IMR-90 (cell line): ENCODE measurements at regions not wholly inside any gene's neighbourhood (a gene's known extent, or its start where the extent isn't known, plus 50 kb on each side); places are given as distances from the start of the nearest gene placed in this dataset.

ENCODE experiments used
- ATAC-seq: fragments of 200-7000 bp; cut with Tn5 transposase; 2 replicates; pipeline ENCODE4 v1.9.1; 2020; ENCODE audit warnings: low read depth, mild to moderate bottlenecking, moderate library complexity
- BruUV-seq: library from RNA; stranded (reverse); fragments of 400-500 nt; replicated peaks from 2 replicates; lab custom pipeline; 2021; lab: Mats Ljungman, UMichigan
- CTCF ChIA-PET: fragments of 300-600 bp; formaldehyde crosslinking; extraction: SDS; loops from one replicate; lab custom pipeline; 2021; ENCODE audit warnings: antibody characterized with exemption; lab: Yijun Ruan, JAX
- POLR2A ChIA-PET: fragments of 300-600 bp; sonication (Branson Sonifier 250); formaldehyde crosslinking; loops from one replicate; lab custom pipeline; 2022; ENCODE audit warnings: antibody characterized with exemption; ENCODE audit not compliant: unreplicated experiment; lab: Charles Lee
- DNase-seq: peaks from one replicate; pipeline ENCODE4 v3.0.0; 2013
- H2AFZ ChIP-seq: replicated peaks from 2 replicates; pipeline ENCODE3; 2013; ENCODE audit warnings: low read length, mild to moderate bottlenecking; ENCODE audit not compliant: poor library complexity
- H2AK5ac ChIP-seq: 2 replicates; pipeline ENCODE4 v1.6.1; 2013; ENCODE audit warnings: low read depth, low read length, inconsistent platforms
- H2AK9ac ChIP-seq: replicated peaks from 2 replicates; pipeline ENCODE3; 2013; ENCODE audit warnings: mild to moderate bottlenecking, low read depth, low read length, moderate library complexity; ENCODE audit not compliant: poor library complexity
- H2BK120ac ChIP-seq: 2 replicates; pipeline ENCODE4 v1.6.1; 2013; ENCODE audit warnings: low read depth, low read length, inconsistent platforms
- H2BK15ac ChIP-seq: 3 replicates; pipeline ENCODE4 v1.6.1; 2013; ENCODE audit warnings: low read depth, low read length, inconsistent platforms
- H2BK20ac ChIP-seq: 2 replicates; pipeline ENCODE4 v1.6.1; 2013; ENCODE audit warnings: low read depth, mild to moderate bottlenecking, inconsistent platforms, low read length, moderate library complexity
- H2BK5ac ChIP-seq: 2 replicates; pipeline ENCODE4 v1.6.1; 2013; ENCODE audit warnings: mild to moderate bottlenecking, low read depth, low read length, inconsistent platforms; ENCODE audit not compliant: poor library complexity, severe bottlenecking
- H3K14ac ChIP-seq: replicated peaks from 2 replicates; pipeline ENCODE4 v1.6.1; 2013; ENCODE audit warnings: low read depth, low read length, inconsistent platforms
- H3K18ac ChIP-seq: 2 replicates; pipeline ENCODE4 v1.6.1; 2013; ENCODE audit warnings: low read depth, low read length, control low read depth
- H3K23ac ChIP-seq: 2 replicates; pipeline ENCODE4 v1.6.1; 2013; ENCODE audit warnings: low read depth, low read length, inconsistent platforms
- H3K27ac ChIP-seq: 2 replicates; pipeline ENCODE4 v1.5.1; 2013; ENCODE audit warnings: mild to moderate bottlenecking, control low read depth, low read length; ENCODE audit not compliant: insufficient read depth
- H3K27me3 ChIP-seq: 2 replicates; pipeline ENCODE4 v1.6.1; 2013; ENCODE audit warnings: low read length; ENCODE audit not compliant: control insufficient read depth, insufficient read depth
- H3K36me3 ChIP-seq: 2 replicates; pipeline ENCODE4 v1.6.1; 2013; ENCODE audit warnings: low read length, mixed read lengths; ENCODE audit not compliant: control insufficient read depth, insufficient read depth
- H3K4ac ChIP-seq: 2 replicates; pipeline ENCODE4 v1.6.1; 2013; ENCODE audit warnings: low read depth, low read length, inconsistent platforms
- H3K4me1 ChIP-seq: 2 replicates; pipeline ENCODE4 v1.6.1; 2013; ENCODE audit warnings: low read length, mixed read lengths; ENCODE audit not compliant: control insufficient read depth, insufficient read depth
- H3K4me2 ChIP-seq: 2 replicates; pipeline ENCODE4 v1.6.1; 2013; ENCODE audit warnings: low read depth, mild to moderate bottlenecking, control low read depth, low read length, moderate library complexity
- H3K4me3 ChIP-seq: 2 replicates; pipeline ENCODE4 v1.5.1; 2013; ENCODE audit warnings: low read depth, mild to moderate bottlenecking, control low read depth, low read length, moderate library complexity; ENCODE audit not compliant: insufficient read depth
- H3K56ac ChIP-seq: 2 replicates; pipeline ENCODE4 v1.6.1; 2013; ENCODE audit warnings: low read length, inconsistent platforms; ENCODE audit not compliant: insufficient read depth; ENCODE audit errors: extremely low read depth
- H3K79me1 ChIP-seq, 2 experiments: 2 replicates each; pipeline ENCODE4 v1.6.1; 2013; ENCODE audit warnings: low read length in 2 of 2, inconsistent platforms in 1 of 2, low read depth in 1 of 2
- H3K9ac ChIP-seq: 2 replicates; pipeline ENCODE4 v1.6.1; 2013; ENCODE audit warnings: low read depth, low read length, control low read depth
- H3K9me1 ChIP-seq: 2 replicates; pipeline ENCODE4 v1.6.1; 2013; ENCODE audit warnings: low read length, inconsistent platforms; ENCODE audit not compliant: insufficient read depth
- H3K9me3 ChIP-seq: 2 replicates; pipeline ENCODE4 v1.6.1; 2013; ENCODE audit warnings: low read length; ENCODE audit not compliant: control insufficient read depth, insufficient read depth
- H4K20me1 ChIP-seq: 2 replicates; pipeline ENCODE4 v1.6.1; 2013; ENCODE audit warnings: low read length, inconsistent platforms; ENCODE audit not compliant: insufficient read depth
- H4K5ac ChIP-seq: 2 replicates; pipeline ENCODE4 v1.6.1; 2013; ENCODE audit warnings: mild to moderate bottlenecking, low read depth, low read length, control low read depth
- H4K8ac ChIP-seq, 2 experiments: 2 replicates each; pipeline ENCODE4 v1.6.1; 2013; ENCODE audit warnings: low read depth in 2 of 2, low read length in 2 of 2, control low read depth in 1 of 2, inconsistent platforms in 1 of 2
- H4K91ac ChIP-seq: 2 replicates; pipeline ENCODE4 v1.6.1; 2013; ENCODE audit warnings: low read depth, low read length, inconsistent platforms; ENCODE audit not compliant: insufficient read depth
- BHLHE40 ChIP-seq: fragments of 150-350 bp; IDR thresholded peaks from 2 replicates; pipeline ENCODE4 v1.6.1; 2016; ENCODE audit warnings: mild to moderate bottlenecking, low read depth, low read length
- CEBPB ChIP-seq: IDR thresholded peaks from 2 replicates; pipeline ENCODE4 v1.6.1; 2012; ENCODE audit warnings: low read depth, low read length, improper control_type of control experiment
- CHD1 ChIP-seq: IDR thresholded peaks from 2 replicates; pipeline ENCODE4 v1.6.1; 2012; ENCODE audit warnings: low read depth, low read length, improper control_type of control experiment
- FOS ChIP-seq: fragments of 150-350 bp; IDR thresholded peaks from 2 replicates; pipeline ENCODE4 v1.6.1; 2016; ENCODE audit warnings: low read depth, low read length
- MAFK ChIP-seq: IDR thresholded peaks from 2 replicates; pipeline ENCODE4 v1.6.1; 2012; ENCODE audit warnings: low read depth, low read length, improper control_type of control experiment
- MAZ ChIP-seq: IDR thresholded peaks from 2 replicates; pipeline ENCODE4 v1.6.1; 2012; ENCODE audit warnings: low read depth, mild to moderate bottlenecking, low read length, improper control_type of control experiment, moderate library complexity, borderline replicate concordance
- MXI1 ChIP-seq: IDR thresholded peaks from 2 replicates; pipeline ENCODE4 v1.6.1; 2012; ENCODE audit warnings: low read depth, mild to moderate bottlenecking, low read length, moderate library complexity, borderline replicate concordance
- NFE2L2 ChIP-seq: fragments of 150-350 bp; IDR thresholded peaks from 2 replicates; pipeline ENCODE4 v1.6.1; 2016; ENCODE audit warnings: low read depth, mild to moderate bottlenecking, low read length
- POLR2A ChIP-seq: IDR thresholded peaks from 2 replicates; pipeline ENCODE4 v1.6.1; 2012; ENCODE audit warnings: mild to moderate bottlenecking, low read depth, low read length
- RAD21 ChIP-seq: IDR thresholded peaks from 2 replicates; pipeline ENCODE4 v1.6.1; 2012; ENCODE audit warnings: low read length, improper control_type of control experiment
- RCOR1 ChIP-seq: IDR thresholded peaks from 2 replicates; pipeline ENCODE4 v1.6.1; 2012; ENCODE audit warnings: mild to moderate bottlenecking, low read length, improper control_type of control experiment; ENCODE audit not compliant: insufficient replicate concordance
- RFX5 ChIP-seq: IDR thresholded peaks from 2 replicates; pipeline ENCODE4 v1.8.0; 2012; ENCODE audit warnings: low read depth, mild to moderate bottlenecking, low read length, moderate library complexity
- SMC3 ChIP-seq: fragments of 150-350 bp; IDR thresholded peaks from 2 replicates; pipeline ENCODE4 v1.6.1; 2016; ENCODE audit warnings: low read depth, mild to moderate bottlenecking, antibody characterized with exemption, low read length, moderate library complexity
- WGBS, 2 experiments: methylation state at CpG; one replicate each; pipeline versions ENCODE4 v1.1.5 to v1.1.7; 2013; ENCODE audit warnings: missing lambda C conversion rate in 2 of 2; ENCODE audit not compliant: insufficient read length in 1 of 2; ENCODE audit errors: extremely low coverage in 2 of 2; 5-methylcytosine and 5-hydroxymethylcytosine counted together
- dilution Hi-C: fragments of 300-500 bp; cut with HindIII; formaldehyde crosslinking; loops from one replicate; pipeline ENCODE4 v1.14.3; 2018; ENCODE audit warnings: low sequenced_read_pairs; ENCODE audit not compliant: unreplicated experiment
- in situ Hi-C: fragments of 300-500 bp; cut with MboI; formaldehyde crosslinking; loops from 3 replicates; pipeline ENCODE4 v1.14.3; 2019; ENCODE audit warnings: low sequenced_read_pairs, inconsistent platforms, mixed read lengths
- intact Hi-C: fragments of 100-400 bp; cut with micrococcal nuclease; formaldehyde crosslinking; loops from 2 replicates; pipeline ENCODE4 v1.10.0; 2022
- TF ChIP-seq, protein P1 (sequence below): fragments of 150-350 bp; IDR thresholded peaks from 2 replicates; pipeline ENCODE4 v1.6.1; 2016; ENCODE audit warnings: low read depth, mild to moderate bottlenecking, low read length, moderate library complexity, borderline replicate concordance
- TF ChIP-seq, protein P2 (sequence below): fragments of 150-350 bp; IDR thresholded peaks from 2 replicates; pipeline ENCODE4 v1.6.1; 2017; ENCODE audit warnings: mild to moderate bottlenecking, antibody characterized with exemption, low read length, low read depth
- TF ChIP-seq, protein P3 (sequence below): conservative IDR thresholded peaks from 2 replicates; pipeline ENCODE4 v1.5.1; 2012; ENCODE audit warnings: mild to moderate bottlenecking, low read depth, low read length, improper control_type of control experiment

DNA sequence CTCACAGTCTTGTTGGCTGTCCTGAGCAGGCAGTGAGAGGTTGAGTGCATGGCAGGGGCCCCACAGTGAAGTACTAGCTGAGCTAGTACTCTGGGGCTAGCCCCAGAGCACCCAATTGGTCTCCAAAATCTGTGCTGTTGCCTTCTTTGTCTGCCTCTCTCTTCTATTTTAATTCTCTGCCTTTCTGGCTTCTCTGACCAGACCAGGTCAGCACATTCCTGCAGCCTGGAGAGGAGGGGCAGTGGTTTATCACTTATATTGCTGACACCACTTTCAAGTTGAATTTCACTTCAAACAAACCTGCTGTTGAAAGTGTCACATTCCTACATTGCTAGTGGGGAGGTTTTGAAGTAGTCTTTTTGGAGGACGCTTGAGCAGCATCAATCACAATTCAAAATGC is 628.7 kb downstream of the PTPRU start:
- Histone ChIP-seq H2BK20ac (no peak overlapping the region), H4K5ac (no peak overlapping the region), H2BK120ac (no peak overlapping the region), H3K27ac (no peak overlapping the region), H3K4me1 (no peaks in the 10 kb centered on the region), H2AK5ac (no peak overlapping the region), H4K8ac (no peak overlapping the region), H3K4me2 (no peak overlapping the region), H3K27me3 (no peaks in the 10 kb centered on the region), H4K91ac (no peak overlapping the region), H3K9me3 (peaks cover 2% of the 10 kb centered on the region; the same call in 1 of the 2 replicates), H3K18ac (no peak overlapping the region), H4K20me1 (no peaks in the 10 kb centered on the region), H3K9me1 (no peaks in the 10 kb centered on the region), H3K9ac (no peak overlapping the region), H3K36me3 (no peaks in the 10 kb centered on the region), H2BK15ac (no peak overlapping the region), H3K4ac (no peak overlapping the region), H3K4me3 (no peak overlapping the region), H3K56ac (no peak overlapping the region), H3K23ac (no peak overlapping the region), H3K14ac (no peak overlapping the region), H3K79me1 (no peaks in the 10 kb centered on the region), H2AK9ac (no peak overlapping the region), H2BK5ac (no peak overlapping the region), H2AFZ (no peak overlapping the region)
- ChIA-PET CTCF (no interaction called here), POLR2A (no interaction called here)
- no peak for ATAC-seq
- no peak for DNase-seq
- no TSS peak for BruUV-seq
- intact Hi-C loops = no loop called here
- in situ Hi-C loops = no loop called here
- WGBS, 2 experiments = no CpG with 5 or more reads among the region's 1 CpG
- dilution Hi-C loops = no loop called here
- TF ChIP-seq, protein P1, sequence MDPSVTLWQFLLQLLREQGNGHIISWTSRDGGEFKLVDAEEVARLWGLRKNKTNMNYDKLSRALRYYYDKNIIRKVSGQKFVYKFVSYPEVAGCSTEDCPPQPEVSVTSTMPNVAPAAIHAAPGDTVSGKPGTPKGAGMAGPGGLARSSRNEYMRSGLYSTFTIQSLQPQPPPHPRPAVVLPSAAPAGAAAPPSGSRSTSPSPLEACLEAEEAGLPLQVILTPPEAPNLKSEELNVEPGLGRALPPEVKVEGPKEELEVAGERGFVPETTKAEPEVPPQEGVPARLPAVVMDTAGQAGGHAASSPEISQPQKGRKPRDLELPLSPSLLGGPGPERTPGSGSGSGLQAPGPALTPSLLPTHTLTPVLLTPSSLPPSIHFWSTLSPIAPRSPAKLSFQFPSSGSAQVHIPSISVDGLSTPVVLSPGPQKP = no peak
- no peak for TF ChIP-seq BHLHE40
- no peak for TF ChIP-seq NFE2L2
- TF ChIP-seq CEBPB = no peak
- TF ChIP-seq RFX5 = no peak
- no peak for TF ChIP-seq MXI1
- TF ChIP-seq, protein P2, sequence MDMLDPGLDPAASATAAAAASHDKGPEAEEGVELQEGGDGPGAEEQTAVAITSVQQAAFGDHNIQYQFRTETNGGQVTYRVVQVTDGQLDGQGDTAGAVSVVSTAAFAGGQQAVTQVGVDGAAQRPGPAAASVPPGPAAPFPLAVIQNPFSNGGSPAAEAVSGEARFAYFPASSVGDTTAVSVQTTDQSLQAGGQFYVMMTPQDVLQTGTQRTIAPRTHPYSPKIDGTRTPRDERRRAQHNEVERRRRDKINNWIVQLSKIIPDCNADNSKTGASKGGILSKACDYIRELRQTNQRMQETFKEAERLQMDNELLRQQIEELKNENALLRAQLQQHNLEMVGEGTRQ = no peak
- TF ChIP-seq, protein P3, sequence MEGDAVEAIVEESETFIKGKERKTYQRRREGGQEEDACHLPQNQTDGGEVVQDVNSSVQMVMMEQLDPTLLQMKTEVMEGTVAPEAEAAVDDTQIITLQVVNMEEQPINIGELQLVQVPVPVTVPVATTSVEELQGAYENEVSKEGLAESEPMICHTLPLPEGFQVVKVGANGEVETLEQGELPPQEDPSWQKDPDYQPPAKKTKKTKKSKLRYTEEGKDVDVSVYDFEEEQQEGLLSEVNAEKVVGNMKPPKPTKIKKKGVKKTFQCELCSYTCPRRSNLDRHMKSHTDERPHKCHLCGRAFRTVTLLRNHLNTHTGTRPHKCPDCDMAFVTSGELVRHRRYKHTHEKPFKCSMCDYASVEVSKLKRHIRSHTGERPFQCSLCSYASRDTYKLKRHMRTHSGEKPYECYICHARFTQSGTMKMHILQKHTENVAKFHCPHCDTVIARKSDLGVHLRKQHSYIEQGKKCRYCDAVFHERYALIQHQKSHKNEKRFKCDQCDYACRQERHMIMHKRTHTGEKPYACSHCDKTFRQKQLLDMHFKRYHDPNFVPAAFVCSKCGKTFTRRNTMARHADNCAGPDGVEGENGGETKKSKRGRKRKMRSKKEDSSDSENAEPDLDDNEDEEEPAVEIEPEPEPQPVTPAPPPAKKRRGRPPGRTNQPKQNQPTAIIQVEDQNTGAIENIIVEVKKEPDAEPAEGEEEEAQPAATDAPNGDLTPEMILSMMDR = no peak
- no peak for TF ChIP-seq RCOR1
- no peak for TF ChIP-seq POLR2A
- TF ChIP-seq SMC3 = no peak
- TF ChIP-seq FOS = no peak
- TF ChIP-seq MAZ = no peak
- TF ChIP-seq RAD21 = no peak
- no peak for TF ChIP-seq CHD1
- TF ChIP-seq MAFK = no peak
